SK-N-SH treated with all-trans-retinoic acid at 6 μM for 48 hours (cell line): ENCODE measurements at regions not wholly inside any gene's neighbourhood (a gene's known extent, or its start where the extent isn't known, plus 50 kb on each side); places are given as distances from the start of the nearest gene placed in this dataset.
"Not testable (repeated sequence)": the region's sequence is repeated elsewhere in the genome, so short reads cannot be mapped to it uniquely, and the experiment has no call there.

Source experiments
- ATAC-seq: fragments of 200-7000 bp; cut with Tn5 transposase; 3 replicates; pipeline ENCODE4 v1.9.1; 2020; ENCODE audit warnings: mild to moderate bottlenecking, moderate library complexity
- ARNTL ChIP-seq: fragments of 450-650 bp; formaldehyde crosslinking; IDR thresholded peaks from 2 replicates; pipeline ENCODE4 v1.5.0; 2020; ENCODE audit warnings: low read depth, mild to moderate bottlenecking, moderate library complexity, borderline replicate concordance
- BACH2 ChIP-seq: fragments of 250-450 bp; sonication (Bioruptor Pico); IDR thresholded peaks from 2 replicates; pipeline ENCODE4 v1.9.0; 2021; ENCODE audit warnings: mild to moderate bottlenecking, borderline replicate concordance
- ESRRG ChIP-seq: fragments of 250-450 bp; sonication (Bioruptor Pico); IDR thresholded peaks from 2 replicates; pipeline ENCODE4 v1.6.1; 2021; ENCODE audit warnings: mild to moderate bottlenecking
- GLIS3 ChIP-seq: fragments of 250-450 bp; sonication (Bioruptor Pico); IDR thresholded peaks from 2 replicates; pipeline ENCODE4 v1.5.0; 2020; ENCODE audit warnings: mild to moderate bottlenecking, moderate library complexity
- ISL1 ChIP-seq: fragments of 250-450 bp; sonication (Bioruptor Pico); IDR thresholded peaks from 2 replicates; pipeline ENCODE4 v2.1.2; 2022; ENCODE audit warnings: mild to moderate bottlenecking, moderate library complexity
- OSR1 ChIP-seq: fragments of 250-450 bp; sonication (Bioruptor Pico); IDR thresholded peaks from 2 replicates; pipeline ENCODE4 v1.8.0; 2022; ENCODE audit warnings: moderate library complexity, mild to moderate bottlenecking, inconsistent platforms
- PPARA ChIP-seq: fragments of 250-450 bp; sonication (Bioruptor Pico); IDR thresholded peaks from 2 replicates; pipeline ENCODE4 v1.5.0; 2020; ENCODE audit warnings: mild to moderate bottlenecking, borderline replicate concordance
- RARB ChIP-seq: fragments of 250-450 bp; sonication (Bioruptor Pico); IDR thresholded peaks from 2 replicates; pipeline ENCODE4 v1.8.0; 2021; ENCODE audit warnings: mild to moderate bottlenecking, moderate library complexity
- SNAI2 ChIP-seq: fragments of 250-450 bp; sonication (Bioruptor Pico); IDR thresholded peaks from 2 replicates; pipeline ENCODE4 v1.5.0; 2020; ENCODE audit warnings: mild to moderate bottlenecking, moderate library complexity
- TCF4 ChIP-seq: fragments of 250-450 bp; sonication (Bioruptor Pico); IDR thresholded peaks from 2 replicates; pipeline ENCODE4 v1.8.0; 2021; ENCODE audit warnings: mild to moderate bottlenecking, moderate library complexity, borderline replicate concordance
- ZC3H10 ChIP-seq: fragments of 250-450 bp; sonication (Bioruptor Pico); IDR thresholded peaks from 2 replicates; pipeline ENCODE4 v1.5.1; 2021; ENCODE audit warnings: mild to moderate bottlenecking, moderate library complexity
- ZFP3 ChIP-seq: fragments of 250-450 bp; sonication (Bioruptor Pico); IDR thresholded peaks from 2 replicates; pipeline ENCODE4 v1.5.0; 2020; ENCODE audit warnings: mild to moderate bottlenecking, moderate library complexity
- ZNF565 ChIP-seq: fragments of 450-650 bp; formaldehyde crosslinking; conservative IDR thresholded peaks from 2 replicates; pipeline ENCODE4 v1.5.0; 2020; ENCODE audit warnings: low read depth, mild to moderate bottlenecking, moderate library complexity
- ZNF70 ChIP-seq: fragments of 450-650 bp; formaldehyde crosslinking; IDR thresholded peaks from 2 replicates; pipeline ENCODE4 v1.5.0; 2020; ENCODE audit warnings: mild to moderate bottlenecking, moderate library complexity
- ZNF8 ChIP-seq: fragments of 450-650 bp; formaldehyde crosslinking; IDR thresholded peaks from 2 replicates; pipeline ENCODE4 v1.5.0; 2020; ENCODE audit warnings: mild to moderate bottlenecking, moderate library complexity
- TF ChIP-seq, protein P1 (sequence below): fragments of 250-450 bp; sonication (Bioruptor Pico); IDR thresholded peaks from 2 replicates; pipeline ENCODE4 v1.5.1; 2020; ENCODE audit warnings: low read depth, mild to moderate bottlenecking, moderate library complexity
- TF ChIP-seq, protein P2 (sequence below): fragments of 250-450 bp; sonication (Bioruptor Pico); IDR thresholded peaks from 2 replicates; pipeline ENCODE4 v1.5.0; 2020; ENCODE audit warnings: mild to moderate bottlenecking, moderate library complexity
- TF ChIP-seq, protein P3 (sequence below): fragments of 250-450 bp; sonication (Bioruptor Pico); IDR thresholded peaks from 2 replicates; pipeline ENCODE4 v1.5.1; 2021; ENCODE audit warnings: mild to moderate bottlenecking, moderate library complexity
- TF ChIP-seq, protein P4 (sequence below): fragments of 250-450 bp; sonication (Bioruptor Pico); IDR thresholded peaks from 2 replicates; pipeline ENCODE4 v1.8.0; 2021; ENCODE audit warnings: low read depth, mild to moderate bottlenecking, moderate library complexity, borderline replicate concordance

DNA sequence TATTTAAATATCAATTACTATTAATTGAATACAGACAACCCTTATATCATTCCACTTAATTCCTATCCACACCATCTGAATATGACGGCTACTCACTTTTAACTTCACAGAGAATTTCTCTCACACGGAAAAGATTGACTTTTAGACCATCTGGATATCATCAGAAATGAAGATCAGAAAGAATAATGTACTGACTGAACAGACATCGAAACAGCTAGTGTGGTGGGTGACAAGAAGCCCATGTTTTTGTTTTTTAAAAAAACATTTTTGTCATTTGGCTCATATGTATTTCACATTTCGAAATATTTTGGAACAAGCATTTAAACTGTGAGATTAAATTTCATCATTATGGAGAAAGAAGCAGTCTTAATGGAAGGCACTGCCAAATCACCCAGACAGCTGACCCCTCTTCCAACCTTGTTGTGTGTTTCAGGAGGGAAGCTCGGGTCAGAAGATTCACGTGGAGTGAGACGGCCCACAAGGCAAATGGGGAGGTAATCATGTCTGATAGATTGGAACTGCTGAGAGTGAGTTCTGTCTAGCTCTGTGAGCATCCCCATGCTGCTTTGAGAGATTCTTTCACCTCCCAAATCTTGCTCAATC lies 204.2 kb upstream of the RASGEF1B start:
- ATAC-seq = no peak
- TF ChIP-seq ZNF565 (no peak), ZFP3 (CRISPR knock-in tag) (no peak), ISL1 (CRISPR knock-in tag) (no peak), PPARA (CRISPR knock-in tag) (no peak), ESRRG (CRISPR knock-in tag) (no peak), ZNF70 (CRISPR knock-in tag) (no peak), OSR1 (CRISPR knock-in tag) (no peak), SNAI2 (CRISPR knock-in tag) (no peak), ARNTL (CRISPR knock-in tag) (no peak), RARB (no peak)
- TF ChIP-seq, protein P1, sequence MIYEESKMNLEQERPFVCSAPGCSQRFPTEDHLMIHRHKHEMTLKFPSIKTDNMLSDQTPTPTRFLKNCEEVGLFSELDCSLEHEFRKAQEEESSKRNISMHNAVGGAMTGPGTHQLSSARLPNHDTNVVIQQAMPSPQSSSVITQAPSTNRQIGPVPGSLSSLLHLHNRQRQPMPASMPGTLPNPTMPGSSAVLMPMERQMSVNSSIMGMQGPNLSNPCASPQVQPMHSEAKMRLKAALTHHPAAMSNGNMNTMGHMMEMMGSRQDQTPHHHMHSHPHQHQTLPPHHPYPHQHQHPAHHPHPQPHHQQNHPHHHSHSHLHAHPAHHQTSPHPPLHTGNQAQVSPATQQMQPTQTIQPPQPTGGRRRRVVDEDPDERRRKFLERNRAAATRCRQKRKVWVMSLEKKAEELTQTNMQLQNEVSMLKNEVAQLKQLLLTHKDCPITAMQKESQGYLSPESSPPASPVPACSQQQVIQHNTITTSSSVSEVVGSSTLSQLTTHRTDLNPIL = no peak
- TF ChIP-seq, protein P2, sequence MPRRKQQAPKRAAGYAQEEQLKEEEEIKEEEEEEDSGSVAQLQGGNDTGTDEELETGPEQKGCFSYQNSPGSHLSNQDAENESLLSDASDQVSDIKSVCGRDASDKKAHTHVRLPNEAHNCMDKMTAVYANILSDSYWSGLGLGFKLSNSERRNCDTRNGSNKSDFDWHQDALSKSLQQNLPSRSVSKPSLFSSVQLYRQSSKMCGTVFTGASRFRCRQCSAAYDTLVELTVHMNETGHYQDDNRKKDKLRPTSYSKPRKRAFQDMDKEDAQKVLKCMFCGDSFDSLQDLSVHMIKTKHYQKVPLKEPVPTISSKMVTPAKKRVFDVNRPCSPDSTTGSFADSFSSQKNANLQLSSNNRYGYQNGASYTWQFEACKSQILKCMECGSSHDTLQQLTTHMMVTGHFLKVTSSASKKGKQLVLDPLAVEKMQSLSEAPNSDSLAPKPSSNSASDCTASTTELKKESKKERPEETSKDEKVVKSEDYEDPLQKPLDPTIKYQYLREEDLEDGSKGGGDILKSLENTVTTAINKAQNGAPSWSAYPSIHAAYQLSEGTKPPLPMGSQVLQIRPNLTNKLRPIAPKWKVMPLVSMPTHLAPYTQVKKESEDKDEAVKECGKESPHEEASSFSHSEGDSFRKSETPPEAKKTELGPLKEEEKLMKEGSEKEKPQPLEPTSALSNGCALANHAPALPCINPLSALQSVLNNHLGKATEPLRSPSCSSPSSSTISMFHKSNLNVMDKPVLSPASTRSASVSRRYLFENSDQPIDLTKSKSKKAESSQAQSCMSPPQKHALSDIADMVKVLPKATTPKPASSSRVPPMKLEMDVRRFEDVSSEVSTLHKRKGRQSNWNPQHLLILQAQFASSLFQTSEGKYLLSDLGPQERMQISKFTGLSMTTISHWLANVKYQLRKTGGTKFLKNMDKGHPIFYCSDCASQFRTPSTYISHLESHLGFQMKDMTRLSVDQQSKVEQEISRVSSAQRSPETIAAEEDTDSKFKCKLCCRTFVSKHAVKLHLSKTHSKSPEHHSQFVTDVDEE (CRISPR knock-in tag) = no peak
- TF ChIP-seq, protein P3, sequence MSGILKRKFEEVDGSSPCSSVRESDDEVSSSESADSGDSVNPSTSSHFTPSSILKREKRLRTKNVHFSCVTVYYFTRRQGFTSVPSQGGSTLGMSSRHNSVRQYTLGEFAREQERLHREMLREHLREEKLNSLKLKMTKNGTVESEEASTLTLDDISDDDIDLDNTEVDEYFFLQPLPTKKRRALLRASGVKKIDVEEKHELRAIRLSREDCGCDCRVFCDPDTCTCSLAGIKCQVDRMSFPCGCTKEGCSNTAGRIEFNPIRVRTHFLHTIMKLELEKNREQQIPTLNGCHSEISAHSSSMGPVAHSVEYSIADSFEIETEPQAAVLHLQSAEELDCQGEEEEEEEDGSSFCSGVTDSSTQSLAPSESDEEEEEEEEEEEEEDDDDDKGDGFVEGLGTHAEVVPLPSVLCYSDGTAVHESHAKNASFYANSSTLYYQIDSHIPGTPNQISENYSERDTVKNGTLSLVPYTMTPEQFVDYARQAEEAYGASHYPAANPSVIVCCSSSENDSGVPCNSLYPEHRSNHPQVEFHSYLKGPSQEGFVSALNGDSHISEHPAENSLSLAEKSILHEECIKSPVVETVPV = no peak
- TF ChIP-seq, all 23 proteins: peak for 0

DNA sequence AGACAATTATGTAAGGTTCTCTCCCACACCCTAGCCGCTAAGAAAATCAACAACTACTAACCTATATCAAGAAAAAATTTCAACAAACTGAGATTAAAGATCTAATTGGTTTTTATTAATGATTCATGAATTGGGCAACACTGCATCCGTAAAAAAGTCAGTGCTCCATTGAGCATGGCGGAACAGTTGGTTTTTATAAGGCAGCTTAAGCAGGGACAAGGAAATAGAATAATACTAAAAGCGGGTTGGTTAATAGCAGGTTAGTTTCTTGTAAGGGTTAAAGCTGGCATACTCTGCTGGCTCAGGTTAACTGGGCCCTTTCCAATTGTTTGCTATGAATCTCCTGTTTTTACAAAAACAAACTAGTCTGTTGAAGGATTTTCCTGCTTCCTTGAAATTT lies 202.3 kb upstream of the RASGEF1B start:
- ATAC-seq = no peak
- TF ChIP-seq, protein P4, sequence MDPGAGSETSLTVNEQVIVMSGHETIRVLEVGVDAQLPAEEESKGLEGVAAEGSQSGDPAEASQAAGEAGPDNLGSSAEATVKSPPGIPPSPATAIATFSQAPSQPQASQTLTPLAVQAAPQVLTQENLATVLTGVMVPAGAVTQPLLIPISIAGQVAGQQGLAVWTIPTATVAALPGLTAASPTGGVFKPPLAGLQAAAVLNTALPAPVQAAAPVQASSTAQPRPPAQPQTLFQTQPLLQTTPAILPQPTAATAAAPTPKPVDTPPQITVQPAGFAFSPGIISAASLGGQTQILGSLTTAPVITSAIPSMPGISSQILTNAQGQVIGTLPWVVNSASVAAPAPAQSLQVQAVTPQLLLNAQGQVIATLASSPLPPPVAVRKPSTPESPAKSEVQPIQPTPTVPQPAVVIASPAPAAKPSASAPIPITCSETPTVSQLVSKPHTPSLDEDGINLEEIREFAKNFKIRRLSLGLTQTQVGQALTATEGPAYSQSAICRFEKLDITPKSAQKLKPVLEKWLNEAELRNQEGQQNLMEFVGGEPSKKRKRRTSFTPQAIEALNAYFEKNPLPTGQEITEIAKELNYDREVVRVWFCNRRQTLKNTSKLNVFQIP (CRISPR knock-in tag) = no peak
- TF ChIP-seq BACH2 = no peak
- no peak for TF ChIP-seq ZNF8 (CRISPR knock-in tag)
- no peak for TF ChIP-seq ZFP3 (CRISPR knock-in tag)
- no peak for TF ChIP-seq GLIS3 (CRISPR knock-in tag)
- TF ChIP-seq ISL1 (CRISPR knock-in tag) = no peak
- TF ChIP-seq RARB = no peak
- TF ChIP-seq, protein P3 = no peak
- TF ChIP-seq ZC3H10 (CRISPR knock-in tag) = no peak
- TF ChIP-seq, protein P1 = no peak
- no peak for TF ChIP-seq ZNF70 (CRISPR knock-in tag)
- TF ChIP-seq OSR1 (CRISPR knock-in tag) = no peak
- TF ChIP-seq PPARA (CRISPR knock-in tag) = no peak
- no peak for TF ChIP-seq ARNTL (CRISPR knock-in tag)
- TF ChIP-seq TCF4 (CRISPR knock-in tag) = no peak
- TF ChIP-seq, all 23 proteins: peak for 0

DNA sequence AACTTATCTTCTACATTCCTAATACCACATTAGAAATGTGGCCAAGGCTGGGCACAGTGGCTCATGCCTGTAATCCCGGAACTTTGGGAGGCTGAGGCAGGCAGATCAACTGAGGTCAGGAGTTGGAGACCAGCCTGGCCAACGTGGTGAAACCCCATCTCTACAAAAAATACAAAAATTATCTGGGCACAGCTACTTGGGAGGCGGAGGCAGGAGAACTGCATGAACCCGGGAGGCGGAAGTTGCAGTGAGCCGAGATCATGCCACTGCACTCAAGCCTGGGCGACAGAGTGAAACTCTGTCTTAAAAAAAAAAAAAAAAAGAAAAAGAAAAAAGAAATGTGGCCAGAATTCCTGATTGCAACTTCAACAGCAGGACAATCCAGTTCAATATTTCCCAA lies 196.6 kb upstream of the RASGEF1B start:
- not testable (repeated sequence) for ATAC-seq
